ENCODE measurements at regions not wholly inside any gene's neighbourhood (a gene's known extent, or its start where the extent isn't known, plus 50 kb on each side); places are given as distances from the start of the nearest gene placed in this dataset.
"Not testable (repeated sequence)": the region's sequence is repeated elsewhere in the genome, so short reads cannot be mapped to it uniquely, and the experiment has no call there.

GRCh38 chr13:79837741-79838450, 356.9 kb downstream of the NDFIP2 start:
- DNase-seq = no peak
- no peak for ATAC-seq
- Mint-ChIP-seq H3K4me1 (no peaks in the 10 kb centered on the region), H3K9me3 (no peaks in the 10 kb centered on the region), H3K4me3 (no peak overlapping the region), H3K27me3 (no peaks in the 10 kb centered on the region), H3K27ac (no peak overlapping the region)

GRCh38 chr13:79836121-79836520, 355.2 kb downstream of the NDFIP2 start:
- not testable (repeated sequence) for H3K4me1 Mint-ChIP-seq, H3K27me3 Mint-ChIP-seq, DNase-seq, ATAC-seq, H3K9me3 Mint-ChIP-seq, H3K27ac Mint-ChIP-seq, H3K4me3 Mint-ChIP-seq

GRCh38 chr13:79834876-79835275, 353.9 kb downstream of the NDFIP2 start:
- Mint-ChIP-seq H3K4me3 (no peak overlapping the region), H3K9me3 (no peaks in the 10 kb centered on the region), H3K27ac (no peak overlapping the region), H3K27me3 (no peaks in the 10 kb centered on the region), H3K4me1 (no peaks in the 10 kb centered on the region)
- no peak for ATAC-seq
- no peak for DNase-seq

- Mint-ChIP-seq H3K4me3 (no peak overlapping the region), H3K27ac (no peak overlapping the region), H3K4me1 (no peaks in the 10 kb centered on the region), H3K9me3 (no peaks in the 10 kb centered on the region), H3K27me3 (no peaks in the 10 kb centered on the region)
- no peak for ATAC-seq
- no peak for DNase-seq
These were observed 353.0 kb downstream of the NDFIP2 start for GRCh38 chr13:79833991-79834390.

- H3K9me3 Mint-ChIP-seq = no peaks in the 10 kb centered on the region
- no peaks in the 10 kb centered on the region for H3K4me1 Mint-ChIP-seq
- H3K4me3 Mint-ChIP-seq = no peak overlapping the region
- no peak for DNase-seq
- ATAC-seq = no peak
- no peak overlapping the region for H3K27ac Mint-ChIP-seq
- no peaks in the 10 kb centered on the region for H3K27me3 Mint-ChIP-seq
These were observed 350.6 kb downstream of the NDFIP2 start for GRCh38 chr13:79831556-79831955.

GRCh38 chr13:79830945-79831344, 350.0 kb downstream of the NDFIP2 start:
- Mint-ChIP-seq H3K27me3 (no peaks in the 10 kb centered on the region), H3K9me3 (no peaks in the 10 kb centered on the region), H3K4me1 (no peaks in the 10 kb centered on the region), H3K27ac (no peak overlapping the region), H3K4me3 (no peak overlapping the region)
- no peak for DNase-seq
- no peak for ATAC-seq

GRCh38 chr13:79830426-79830825, 349.5 kb downstream of the NDFIP2 start:
- no peaks in the 10 kb centered on the region for H3K4me1 Mint-ChIP-seq
- DNase-seq = no peak
- no peak overlapping the region for H3K4me3 Mint-ChIP-seq
- no peaks in the 10 kb centered on the region for H3K27me3 Mint-ChIP-seq
- no peaks in the 10 kb centered on the region for H3K9me3 Mint-ChIP-seq
- no peak overlapping the region for H3K27ac Mint-ChIP-seq
- ATAC-seq = no peak

- Mint-ChIP-seq H3K27me3 (no peaks in the 10 kb centered on the region), H3K4me3 (no peak overlapping the region), H3K9me3 (no peaks in the 10 kb centered on the region), H3K4me1 (no peaks in the 10 kb centered on the region), H3K27ac (no peak overlapping the region)
- ATAC-seq (no peak), DNase-seq (no peak)
These were observed 348.9 kb downstream of the NDFIP2 start for GRCh38 chr13:79829880-79830279.

GRCh38 chr13:79825959-79826358, 345.0 kb downstream of the NDFIP2 start:
- DNase-seq (no peak), ATAC-seq (no peak)
- H3K4me1 Mint-ChIP-seq = no peaks in the 10 kb centered on the region
- no peak overlapping the region for H3K4me3 Mint-ChIP-seq
- H3K9me3 Mint-ChIP-seq = no peaks in the 10 kb centered on the region
- no peak overlapping the region for H3K27ac Mint-ChIP-seq
- H3K27me3 Mint-ChIP-seq = no peaks in the 10 kb centered on the region

- Mint-ChIP-seq H3K27me3 (no peaks in the 10 kb centered on the region), H3K4me3 (no peak overlapping the region), H3K4me1 (no peaks in the 10 kb centered on the region), H3K27ac (no peak overlapping the region), H3K9me3 (peaks cover 7% of the 10 kb centered on the region in 2 donors)
- no peak for DNase-seq
- ATAC-seq = no peak
These were observed 334.1 kb downstream of the NDFIP2 start for GRCh38 chr13:79815041-79815440.

GRCh38 chr13:79812070-79812850, 331.3 kb downstream of the NDFIP2 start:
- ATAC-seq = no peak
- H3K9me3 Mint-ChIP-seq = peaks cover 7% of the 10 kb centered on the region in 2 donors
- no peak overlapping the region for H3K4me3 Mint-ChIP-seq
- DNase-seq = no peak
- H3K27ac Mint-ChIP-seq = no peak overlapping the region
- H3K4me1 Mint-ChIP-seq = no peaks in the 10 kb centered on the region
- H3K27me3 Mint-ChIP-seq = no peaks in the 10 kb centered on the region

- ATAC-seq (no peak), DNase-seq (no peak)
- Mint-ChIP-seq H3K4me1 (no peaks in the 10 kb centered on the region), H3K27ac (no peak overlapping the region), H3K27me3 (no peaks in the 10 kb centered on the region), H3K9me3 (no peaks in the 10 kb centered on the region), H3K4me3 (no peak overlapping the region)
These were observed 330.2 kb downstream of the NDFIP2 start for GRCh38 chr13:79811170-79811569.

- Mint-ChIP-seq H3K27ac (no peak overlapping the region), H3K4me3 (no peak overlapping the region), H3K9me3 (no peaks in the 10 kb centered on the region), H3K4me1 (no peaks in the 10 kb centered on the region), H3K27me3 (no peaks in the 10 kb centered on the region)
- ATAC-seq (no peak), DNase-seq (no peak)
These were observed 329.7 kb downstream of the NDFIP2 start for GRCh38 chr13:79810669-79811068.

- Mint-ChIP-seq H3K4me1 (no peaks in the 10 kb centered on the region), H3K4me3 (no peak overlapping the region), H3K9me3 (no peaks in the 10 kb centered on the region), H3K27ac (no peak overlapping the region), H3K27me3 (no peaks in the 10 kb centered on the region)
- peak; percentile 12 for ATAC-seq
- no peak for DNase-seq
These were observed 329.1 kb downstream of the NDFIP2 start for GRCh38 chr13:79810018-79810417.

GRCh38 chr13:79808475-79808874, 327.5 kb downstream of the NDFIP2 start:
- Mint-ChIP-seq H3K4me1 (no peaks in the 10 kb centered on the region), H3K9me3 (no peaks in the 10 kb centered on the region), H3K27ac (no peak overlapping the region), H3K27me3 (no peaks in the 10 kb centered on the region), H3K4me3 (no peak overlapping the region)
- DNase-seq = no peak
- peak; percentile 11 for ATAC-seq

- no peak overlapping the region for H3K4me3 Mint-ChIP-seq
- no peak for ATAC-seq
- no peak overlapping the region for H3K27ac Mint-ChIP-seq
These were observed 326.6 kb downstream of the NDFIP2 start for GRCh38 chr13:79807554-79807953.

More at GRCh38 chr13:79807554-79807953, 326.6 kb downstream of the NDFIP2 start:
- no peaks in the 10 kb centered on the region for H3K4me1 Mint-ChIP-seq
- DNase-seq = no peak
- no peaks in the 10 kb centered on the region for H3K9me3 Mint-ChIP-seq
- H3K27me3 Mint-ChIP-seq = no peaks in the 10 kb centered on the region

Data from stimulated activated naive CD8-positive, alpha-beta T cell treated with anti-CD3 and anti-CD28 coated beads, Interleukin-15, amount 100 ng/mL, for 72 hours (primary cell).